NCI-H2171 treated with DMSO at 0.1 percent for 48 hours (cell line): ENCODE measurements at regions not wholly inside any gene's neighbourhood (a gene's known extent, or its start where the extent isn't known, plus 50 kb on each side); places are given as distances from the start of the nearest gene placed in this dataset.

Experiments used
- DNase-seq: peaks from one replicate; lab custom pipeline; 2025; lab: John Stamatoyannopoulos, UW

DNA sequence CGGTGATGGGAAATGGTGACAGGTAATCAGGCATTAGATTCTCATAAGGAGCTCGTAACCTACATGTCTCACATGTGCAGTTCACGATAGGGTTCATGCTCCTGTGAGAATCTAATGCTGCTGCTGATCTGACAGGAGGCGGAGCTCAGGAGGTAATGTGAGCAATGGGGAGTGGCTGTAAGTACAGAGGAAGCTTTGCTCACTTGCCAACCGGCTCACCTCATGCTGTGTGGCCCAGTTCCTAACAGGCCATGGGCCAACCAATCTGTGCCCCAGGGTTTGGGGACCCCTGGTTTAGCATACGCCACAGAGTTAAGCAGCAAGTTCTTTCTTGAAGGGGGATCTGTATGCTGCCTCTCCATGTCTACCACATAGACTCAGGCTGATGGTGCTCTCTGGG lies 133.1 kb downstream of the IQUB start:
- DNase-seq = no peak

DNA sequence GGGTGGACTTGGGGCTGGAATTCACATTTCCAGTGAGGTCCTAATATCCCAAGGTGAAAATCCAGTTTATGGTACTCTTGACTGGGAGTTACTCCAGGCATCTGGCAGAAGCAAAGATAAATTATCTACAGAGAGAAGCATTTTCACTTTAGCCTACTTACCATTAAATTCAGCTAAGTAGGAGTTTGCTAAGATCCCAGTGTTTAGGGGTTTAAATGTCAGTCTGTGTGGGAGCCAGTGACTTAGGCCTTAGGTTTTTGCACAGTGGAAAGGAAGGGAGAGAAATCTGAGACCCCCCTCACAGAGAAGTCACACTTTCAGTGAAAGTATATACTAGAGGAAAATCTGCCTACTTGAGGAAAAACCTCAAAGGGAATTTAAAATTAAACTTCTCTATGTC lies 134.2 kb downstream of the IQUB start:
- DNase-seq = no peak

GRCh38 chr7:123398921-123399320 lies 135.5 kb downstream of the IQUB start:
- no peak for DNase-seq

DNA sequence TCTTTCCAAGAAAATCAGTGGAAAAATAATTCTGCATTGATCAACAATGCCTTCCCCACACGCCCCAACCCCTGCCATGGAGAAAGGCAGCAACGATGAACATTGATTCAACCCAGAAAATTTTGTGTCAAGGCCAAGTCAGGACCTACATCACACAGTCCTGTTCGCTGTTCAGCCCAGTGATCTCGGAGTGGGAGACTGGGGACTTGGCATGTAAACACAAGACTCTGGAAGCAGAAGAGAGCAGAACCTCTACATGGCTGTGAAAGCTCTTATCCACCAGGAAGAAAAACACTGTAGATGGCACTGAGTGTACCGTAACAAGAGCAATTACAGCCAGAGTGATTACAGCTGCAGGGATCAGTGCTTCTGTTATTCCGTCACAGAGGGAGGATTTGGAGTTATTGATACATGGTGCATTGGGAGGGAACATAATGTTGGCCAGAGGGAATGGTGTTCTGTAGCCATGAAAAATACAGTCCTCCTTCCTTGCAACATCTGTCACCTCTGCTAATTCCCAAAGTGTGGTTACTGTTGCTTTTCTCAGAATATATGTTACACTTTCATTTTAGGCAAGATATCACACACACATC lies 136.6 kb downstream of the IQUB start:
- DNase-seq = no peak

DNA sequence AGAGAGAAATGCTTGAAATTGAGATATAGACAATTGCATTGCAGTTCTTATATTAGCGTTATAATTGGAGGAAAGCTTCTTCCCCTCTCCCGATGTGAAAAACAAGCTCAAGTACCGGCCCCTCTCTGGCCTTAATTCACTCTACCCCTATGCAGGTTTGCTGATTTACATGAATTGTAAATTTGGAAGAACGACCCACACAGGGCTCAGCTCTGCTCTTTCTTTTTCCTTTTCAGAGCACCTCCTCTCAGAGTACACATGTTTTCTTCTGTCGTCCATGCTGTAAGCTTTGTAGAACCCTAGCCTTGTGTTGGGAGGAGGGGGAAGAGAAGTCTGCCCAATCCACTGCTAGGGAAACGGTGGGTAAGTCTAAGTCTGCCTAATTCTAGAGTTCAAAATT lies 140.8 kb downstream of the IQUB start:
- DNase-seq = no peak

- no peak for DNase-seq
Observed at GRCh38 chr7:123372368-123372767, 162.0 kb downstream of the IQUB start.

DNA sequence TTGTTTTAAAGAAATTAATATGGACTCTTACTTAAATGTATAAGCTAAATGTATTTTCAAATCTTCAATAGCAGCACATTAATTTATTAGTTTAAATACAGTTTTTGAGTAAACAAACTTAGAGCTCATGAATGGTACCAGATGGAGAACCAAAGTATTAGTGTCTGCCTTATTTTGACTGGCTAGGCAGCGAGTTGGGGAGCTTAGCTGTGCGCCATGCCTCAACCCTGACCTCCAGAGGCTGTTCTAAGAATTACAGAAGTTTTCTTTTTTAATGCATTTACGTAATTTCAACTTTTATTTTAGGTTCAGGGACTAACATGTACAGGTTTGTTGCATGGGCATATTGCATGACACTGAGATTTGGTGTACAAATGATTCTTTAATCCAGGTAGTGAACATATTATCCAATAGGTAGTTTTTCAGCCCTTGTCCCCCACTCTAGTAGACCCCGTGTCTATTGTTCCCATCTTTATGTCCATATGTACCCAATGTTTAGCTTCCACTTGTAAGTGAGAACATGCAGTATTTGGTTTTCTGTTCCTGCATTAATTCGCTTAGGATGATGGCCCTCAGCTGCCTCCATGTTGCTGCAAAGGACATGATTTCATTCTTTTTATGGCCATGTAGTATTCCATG lies 166.8 kb downstream of the IQUB start:
- DNase-seq = peak; percentile 49

GRCh38 chr7:123367031-123367430 lies 167.3 kb upstream of the SLC13A1 start:
- DNase-seq = no peak

- DNase-seq = no peak
Observed at GRCh38 chr7:123366626-123367025, 166.9 kb upstream of the SLC13A1 start.

GRCh38 chr7:123360631-123361030 lies 160.9 kb upstream of the SLC13A1 start:
- DNase-seq = no peak

DNA sequence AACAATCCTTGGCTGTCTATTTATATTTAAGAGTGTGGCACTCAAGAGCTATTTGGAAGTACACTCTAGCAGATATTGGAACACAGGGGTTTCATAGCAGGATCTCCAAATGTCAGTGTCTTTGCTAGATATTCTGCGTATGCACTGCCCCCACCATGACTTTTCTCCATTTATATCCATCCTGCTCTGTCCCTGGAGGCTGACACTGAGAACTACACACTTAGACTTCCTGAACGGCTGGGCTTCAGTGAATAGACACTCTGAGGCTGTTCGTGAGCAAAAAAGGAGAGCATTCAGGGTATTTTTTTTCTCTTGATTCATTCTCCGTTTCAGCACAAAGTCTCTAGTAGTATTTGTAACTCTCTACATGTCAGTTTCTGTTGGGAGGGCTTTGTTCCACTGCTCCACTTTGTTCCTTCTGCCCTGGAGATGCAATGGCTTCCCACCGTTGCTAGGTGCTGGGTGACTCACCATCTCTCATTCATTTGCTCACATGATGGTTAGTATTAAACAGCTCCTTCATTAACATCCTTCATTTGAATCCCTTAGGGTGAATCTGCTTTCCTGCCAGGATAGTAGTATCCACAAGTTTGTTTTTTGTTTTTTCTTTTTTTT lies 155.9 kb upstream of the SLC13A1 start:
- DNase-seq = no peak

GRCh38 chr7:123352973-123353372 lies 153.2 kb upstream of the SLC13A1 start:
- DNase-seq = no peak

GRCh38 chr7:123351516-123352505 lies 152.0 kb upstream of the SLC13A1 start:
- peak; percentile 37 for DNase-seq

- DNase-seq = no peak
Observed at GRCh38 chr7:123351027-123351426, 151.3 kb upstream of the SLC13A1 start.

- DNase-seq = no peak
Observed at GRCh38 chr7:123348690-123349089, 148.9 kb upstream of the SLC13A1 start.

DNA sequence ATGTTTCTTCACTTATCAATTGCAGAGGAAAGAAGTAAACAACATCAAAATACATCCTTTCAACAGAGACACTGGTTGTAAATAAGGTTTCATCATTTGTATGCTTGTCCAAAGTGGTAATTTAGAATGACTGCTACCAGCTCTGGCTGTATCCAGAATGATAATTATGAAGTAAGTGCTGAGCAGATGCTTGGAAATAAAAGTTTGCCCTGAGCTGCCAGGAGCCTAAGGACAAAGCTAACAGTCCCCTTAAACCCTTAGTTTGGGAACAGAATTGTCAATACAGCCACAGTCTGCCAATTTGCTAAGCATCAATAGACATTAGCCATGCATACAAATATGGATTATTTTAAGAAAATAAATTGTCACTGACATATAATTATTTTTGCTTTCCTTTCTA lies 147.0 kb upstream of the SLC13A1 start:
- no peak for DNase-seq

DNA sequence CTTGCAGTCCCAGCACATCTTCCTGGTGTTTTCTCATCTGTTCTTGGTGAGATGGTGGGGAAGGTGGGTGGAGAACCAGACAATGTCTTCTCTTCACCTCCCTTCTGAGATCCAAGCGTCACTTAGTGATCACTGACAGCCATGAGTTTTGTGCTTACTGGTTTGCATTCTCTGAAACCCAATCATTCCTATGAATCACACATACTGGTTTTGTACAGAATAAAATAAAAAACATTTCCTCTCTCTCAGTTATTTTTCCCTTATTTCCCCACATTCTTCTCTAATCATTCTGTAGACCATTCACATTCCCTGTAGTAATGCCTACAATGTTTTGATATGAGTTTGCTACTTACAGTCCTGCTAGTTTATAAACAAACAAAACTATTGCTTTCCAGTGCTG lies 143.8 kb upstream of the SLC13A1 start:
- no peak for DNase-seq

GRCh38 chr7:123341102-123341501 lies 141.3 kb upstream of the SLC13A1 start:
- DNase-seq = no peak

GRCh38 chr7:123338688-123339087 lies 138.9 kb upstream of the SLC13A1 start:
- DNase-seq = no peak

- DNase-seq = no peak
Observed at GRCh38 chr7:123329988-123330643, 130.3 kb upstream of the SLC13A1 start.

- no peak for DNase-seq
Observed at GRCh38 chr7:123327661-123328060, 127.9 kb upstream of the SLC13A1 start.

DNA sequence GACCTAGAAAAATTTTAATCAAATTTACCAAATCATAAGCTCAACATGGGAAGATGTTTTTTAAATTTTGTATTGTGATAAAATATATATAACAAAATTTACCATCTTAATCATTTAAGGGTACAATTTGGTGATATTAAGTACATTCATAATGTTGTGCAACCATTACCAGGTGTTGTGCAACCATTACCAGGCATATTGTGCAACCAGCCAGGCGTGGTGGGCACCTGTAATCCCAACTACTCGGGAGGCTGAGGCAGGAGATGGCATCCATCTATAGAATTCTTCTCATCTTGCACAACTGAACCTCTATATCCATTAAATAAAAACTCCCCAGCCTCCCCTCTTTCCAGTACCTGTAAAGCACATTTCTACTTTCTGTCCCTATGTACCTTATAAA lies 124.5 kb upstream of the SLC13A1 start:
- DNase-seq = no peak
